ENCODE measurements at regions not wholly inside any gene's neighbourhood (a gene's known extent, or its start where the extent isn't known, plus 50 kb on each side); places are given as distances from the start of the nearest gene placed in this dataset.

DNA sequence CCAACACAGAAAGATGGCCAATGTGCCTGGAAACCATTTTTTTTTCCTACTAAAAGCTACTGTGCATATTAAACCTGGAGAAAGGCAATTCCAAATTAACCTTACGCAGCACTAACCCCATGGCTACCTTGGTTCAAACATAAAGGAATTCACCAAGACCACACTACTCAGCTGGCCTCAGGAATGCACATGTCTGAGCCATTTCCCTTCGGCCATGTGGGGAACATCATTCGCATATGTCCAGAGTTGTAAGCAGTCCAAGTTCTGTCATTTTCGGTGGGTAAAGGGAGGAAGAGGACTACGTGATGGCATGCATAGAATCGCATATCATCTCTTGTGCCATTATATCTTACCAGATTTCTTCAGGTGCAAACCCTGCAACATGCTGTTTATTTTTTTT, 175.4 kb downstream of the NTMT2 start:
- H3K9me1 ChIP-seq (ENCODE audit: control insufficient read depth, extremely low read depth, insufficient read depth, low read length) = no peaks in the 10 kb centered on the region
- dilution Hi-C loops (cut with MboI; ENCODE audit: extremely low pct_ligation_motif_present, low sequenced_read_pairs) = no loop called here
- DNase-seq (ENCODE audit: low read depth, low spot score) = no peak
- no peaks in the 10 kb centered on the region for H3K9me3 ChIP-seq (ENCODE audit: control insufficient read depth, low read depth, low read length)
- H3K4me3 ChIP-seq (ENCODE audit: control insufficient read depth in 2 of 3, extremely low read depth in 1 of 3, insufficient read depth in 2 of 3, low read depth in 1 of 3, low read length in 3 of 3) = no peak overlapping the region
- H3K9ac ChIP-seq (ENCODE audit: control insufficient read depth, extremely low read depth, insufficient read depth, low read length) = no peak overlapping the region
- H3K79me2 ChIP-seq (ENCODE audit: control insufficient read depth, insufficient read depth, low read length) = no peaks in the 10 kb centered on the region
- no peaks in the 10 kb centered on the region for H3K36me3 ChIP-seq (ENCODE audit: control insufficient read depth in 2 of 2, extremely low read depth in 1 of 2, insufficient read depth in 2 of 2, low read length in 2 of 2)
- H2AFZ ChIP-seq (ENCODE audit: control insufficient read depth, low read length) = no peak overlapping the region
- no peak overlapping the region for H3K4me2 ChIP-seq (ENCODE audit: control insufficient read depth, extremely low read depth, insufficient read depth, low read depth, low read length)
- no peaks in the 10 kb centered on the region for H4K20me1 ChIP-seq (ENCODE audit: control insufficient read depth, extremely low read depth, insufficient read depth, low read length)
- H3K4me1 ChIP-seq (ENCODE audit: control insufficient read depth, extremely low read depth, insufficient read depth, low read length) = no peaks in the 10 kb centered on the region
- H3K27me3 ChIP-seq (ENCODE audit: control insufficient read depth, extremely low read depth, insufficient read depth, low read length) = no peaks in the 10 kb centered on the region
- no peak for FAIRE-seq
- no peak overlapping the region for H3K27ac ChIP-seq (ENCODE audit: control insufficient read depth, insufficient read depth, low read length)
- no peak for TF ChIP-seq CTCF (optimal IDR thresholded peaks at IDR 0.05 in 1 of 3, IDR thresholded peaks at IDR 0.05 in 1 of 3, conservative IDR thresholded peaks at IDR 0.05 in 1 of 3; ENCODE audit: extremely low read depth in 1 of 3, insufficient read depth in 2 of 3, low read length in 3 of 3)
- TF ChIP-seq EZH2 (IDR thresholded peaks at IDR 0.05; ENCODE audit: low read length) = no peak

GRCh38 chr1:170326186-170326585, 180.4 kb downstream of the NTMT2 start:
- dilution Hi-C loops (cut with MboI; ENCODE audit: extremely low pct_ligation_motif_present, low sequenced_read_pairs) = no loop called here

More at GRCh38 chr1:170326186-170326585, 180.4 kb downstream of the NTMT2 start:
- no peak for DNase-seq (ENCODE audit: low read depth, low spot score)
- H3K4me1 ChIP-seq (ENCODE audit: control insufficient read depth, extremely low read depth, insufficient read depth, low read length) = no peaks in the 10 kb centered on the region
- no peak overlapping the region for H3K9ac ChIP-seq (ENCODE audit: control insufficient read depth, extremely low read depth, insufficient read depth, low read length)
- FAIRE-seq = no peak
- no peaks in the 10 kb centered on the region for H3K9me1 ChIP-seq (ENCODE audit: control insufficient read depth, extremely low read depth, insufficient read depth, low read length)
- no peak overlapping the region for H2AFZ ChIP-seq (ENCODE audit: control insufficient read depth, low read length)
- H3K9me3 ChIP-seq (ENCODE audit: control insufficient read depth, low read depth, low read length) = no peaks in the 10 kb centered on the region
- no peak overlapping the region for H3K27ac ChIP-seq (ENCODE audit: control insufficient read depth, insufficient read depth, low read length)
- H3K27me3 ChIP-seq (ENCODE audit: control insufficient read depth, extremely low read depth, insufficient read depth, low read length) = no peaks in the 10 kb centered on the region
- no peak overlapping the region for H3K4me2 ChIP-seq (ENCODE audit: control insufficient read depth, extremely low read depth, insufficient read depth, low read depth, low read length)
- H3K4me3 ChIP-seq (ENCODE audit: control insufficient read depth in 2 of 3, extremely low read depth in 1 of 3, insufficient read depth in 2 of 3, low read depth in 1 of 3, low read length in 3 of 3) = no peak overlapping the region
- H3K79me2 ChIP-seq (ENCODE audit: control insufficient read depth, insufficient read depth, low read length) = no peaks in the 10 kb centered on the region
- TF ChIP-seq EZH2 (IDR thresholded peaks at IDR 0.05; ENCODE audit: low read length) = no peak
- no peak for TF ChIP-seq CTCF (optimal IDR thresholded peaks at IDR 0.05 in 1 of 3, IDR thresholded peaks at IDR 0.05 in 1 of 3, conservative IDR thresholded peaks at IDR 0.05 in 1 of 3; ENCODE audit: extremely low read depth in 1 of 3, insufficient read depth in 2 of 3, low read length in 3 of 3)
- no peaks in the 10 kb centered on the region for H4K20me1 ChIP-seq (ENCODE audit: control insufficient read depth, extremely low read depth, insufficient read depth, low read length)
- no peaks in the 10 kb centered on the region for H3K36me3 ChIP-seq (ENCODE audit: control insufficient read depth in 2 of 2, extremely low read depth in 1 of 2, insufficient read depth in 2 of 2, low read length in 2 of 2)

Data from keratinocyte (primary cell).